D721Med (cell line): ENCODE measurements at regions not wholly inside any gene's neighbourhood (a gene's known extent, or its start where the extent isn't known, plus 50 kb on each side); places are given as distances from the start of the nearest gene placed in this dataset.

Experiments
- DNase-seq: peaks from one replicate; pipeline ENCODE4 v3.0.0; 2011; ENCODE audit warnings: low spot score; ENCODE audit not compliant: insufficient read length
- FAIRE-seq: peaks from 2 replicates; lab custom pipeline; 2011; peaks lifted over from hg19 to GRCh38; lab: Jason Lieb, UNC
- CTCF ChIP-seq: IDR thresholded peaks from 2 replicates; pipeline ENCODE4 v1.5.1; 2012; ENCODE audit warnings: mild to moderate bottlenecking, control low read depth; ENCODE audit not compliant: insufficient read depth; ENCODE audit errors: missing control alignments

GRCh38 chr7:123060446-123060845 lies 64.9 kb upstream of the TAS2R16 start:
- DNase-seq (no peak), FAIRE-seq (no peak)
- no peak for TF ChIP-seq CTCF

GRCh38 chr7:123057911-123058310 lies 62.4 kb upstream of the TAS2R16 start:
- TF ChIP-seq CTCF, result no peak
- FAIRE-seq, result no peak
- DNase-seq, result no peak

- peak; percentile 25 for TF ChIP-seq CTCF
- FAIRE-seq (no peak), DNase-seq (no peak)
These were observed 59.0 kb upstream of the TAS2R16 start for GRCh38 chr7:123054357-123055133.

GRCh38 chr7:123051916-123052315 lies 56.4 kb upstream of the TAS2R16 start:
- DNase-seq, result no peak
- FAIRE-seq, result no peak
- no peak for TF ChIP-seq CTCF

GRCh38 chr7:123047955-123048354 lies 52.5 kb upstream of the TAS2R16 start:
- DNase-seq (no peak), FAIRE-seq (no peak)
- TF ChIP-seq CTCF, result no peak
